HG03095 (cell line): ENCODE measurements at regions not wholly inside any gene's neighbourhood (a gene's known extent, or its start where the extent isn't known, plus 50 kb on each side); places are given as distances from the start of the nearest gene placed in this dataset.

ENCODE experiments used
- ATAC-seq: cut with Tn5 transposase; IDR thresholded peaks from one replicate; pipeline ENCODE4 v1.9.1; 2021; ENCODE audit warnings: moderate library complexity; ENCODE audit not compliant: unreplicated experiment

GRCh38 chrX:134747006-134747405 is 50.0 kb downstream of the PABIR2 start:
- no peak for ATAC-seq

- ATAC-seq, result no peak
These were observed 50.6 kb downstream of the PABIR2 start for GRCh38 chrX:134746410-134746785.

GRCh38 chrX:134745636-134746409 is 51.2 kb downstream of the PABIR2 start:
- ATAC-seq, result peak; percentile 49

GRCh38 chrX:134743091-134743490 is 53.9 kb downstream of the PABIR2 start:
- no peak for ATAC-seq

- no peak for ATAC-seq
These were observed 54.4 kb downstream of the PABIR2 start for GRCh38 chrX:134742573-134742972.

- ATAC-seq, result no peak
These were observed 55.3 kb downstream of the PABIR2 start for GRCh38 chrX:134741746-134742145.

GRCh38 chrX:134738986-134739740 is 57.8 kb downstream of the PABIR2 start:
- ATAC-seq, result no peak

GRCh38 chrX:134738445-134738844 is 58.6 kb downstream of the PABIR2 start:
- ATAC-seq, result no peak

GRCh38 chrX:134737721-134738369 is 59.2 kb downstream of the PABIR2 start:
- ATAC-seq, result no peak

GRCh38 chrX:134737061-134737460 is 59.9 kb downstream of the PABIR2 start:
- ATAC-seq, result no peak

GRCh38 chrX:134736356-134736755 is 60.6 kb downstream of the PABIR2 start:
- ATAC-seq, result no peak

- ATAC-seq, result no peak
These were observed 62.0 kb downstream of the PABIR2 start for GRCh38 chrX:134735015-134735414.

GRCh38 chrX:134734466-134734952 is 62.5 kb downstream of the PABIR2 start:
- no peak for ATAC-seq

GRCh38 chrX:134733591-134733990 is 63.4 kb downstream of the PABIR2 start:
- no peak for ATAC-seq

- no peak for ATAC-seq
These were observed 64.3 kb downstream of the PABIR2 start for GRCh38 chrX:134732676-134733075.

GRCh38 chrX:134732152-134732551 is 64.9 kb downstream of the PABIR2 start:
- ATAC-seq, result no peak

- no peak for ATAC-seq
These were observed 69.1 kb upstream of the PLAC1 start for GRCh38 chrX:134727363-134727762.

- no peak for ATAC-seq
These were observed 66.9 kb upstream of the PLAC1 start for GRCh38 chrX:134725103-134725690.

GRCh38 chrX:134721766-134722532 is 63.7 kb upstream of the PLAC1 start:
- ATAC-seq, result no peak

GRCh38 chrX:134718966-134719317 is 60.7 kb upstream of the PLAC1 start:
- ATAC-seq, result no peak
